Bronchial epithelial cell (primary cell): ENCODE measurements at regions not wholly inside any gene's neighbourhood (a gene's known extent, or its start where the extent isn't known, plus 50 kb on each side); places are given as distances from the start of the nearest gene placed in this dataset.
A peak's percentile ranks its signal among the peaks of the same experiment; 100 is the strongest.

ENCODE experiments used
- DNase-seq: peaks from one replicate; pipeline ENCODE4 v3.0.0-alpha.2; 2010; ENCODE audit warnings: low read depth
- FAIRE-seq: peaks from 2 replicates; lab custom pipeline; 2011; peaks lifted over from hg19 to GRCh38; lab: Jason Lieb, UNC
- H3K27me3 ChIP-seq: 2 replicates; pipeline ENCODE4 v1.5.1; 2011; ENCODE audit warnings: low read length; ENCODE audit not compliant: control insufficient read depth, insufficient read depth
- H3K36me3 ChIP-seq: 2 replicates; pipeline ENCODE4 v1.5.1; 2011; ENCODE audit warnings: low read length; ENCODE audit not compliant: control insufficient read depth, insufficient read depth
- H3K4me3 ChIP-seq: 2 replicates; pipeline ENCODE4 v1.5.1; 2011; ENCODE audit warnings: mild to moderate bottlenecking, low read depth, low read length, control low read depth
- TF ChIP-seq, protein P1 (sequence below): IDR thresholded peaks from 2 replicates; pipeline ENCODE4 v1.5.1; 2011; ENCODE audit warnings: mild to moderate bottlenecking, moderate library complexity, low read length, control low read depth, inconsistent platforms; ENCODE audit not compliant: insufficient read depth, severe bottlenecking

DNA sequence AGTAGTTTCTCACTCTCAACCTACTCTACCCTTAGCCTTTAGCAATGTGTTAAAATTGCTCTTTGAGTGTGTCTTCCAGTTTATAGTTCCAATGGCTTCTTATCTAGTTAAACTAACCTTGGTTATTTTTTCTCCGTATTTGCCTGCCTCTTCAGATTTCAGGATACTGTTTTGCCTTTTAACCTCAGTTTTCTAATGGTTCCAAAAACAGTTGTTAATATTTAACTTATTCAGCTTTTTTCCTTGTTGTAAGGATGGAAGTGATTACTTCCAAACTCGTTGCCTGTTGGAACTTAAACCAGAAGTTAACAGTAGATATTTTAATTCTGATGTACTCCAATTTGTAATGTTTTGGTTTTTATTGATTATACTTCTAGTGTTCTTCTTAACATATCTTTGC is 1574.9 kb downstream of the HACE1 start:
- no peak for DNase-seq
- no peak for FAIRE-seq
- TF ChIP-seq, protein P1, sequence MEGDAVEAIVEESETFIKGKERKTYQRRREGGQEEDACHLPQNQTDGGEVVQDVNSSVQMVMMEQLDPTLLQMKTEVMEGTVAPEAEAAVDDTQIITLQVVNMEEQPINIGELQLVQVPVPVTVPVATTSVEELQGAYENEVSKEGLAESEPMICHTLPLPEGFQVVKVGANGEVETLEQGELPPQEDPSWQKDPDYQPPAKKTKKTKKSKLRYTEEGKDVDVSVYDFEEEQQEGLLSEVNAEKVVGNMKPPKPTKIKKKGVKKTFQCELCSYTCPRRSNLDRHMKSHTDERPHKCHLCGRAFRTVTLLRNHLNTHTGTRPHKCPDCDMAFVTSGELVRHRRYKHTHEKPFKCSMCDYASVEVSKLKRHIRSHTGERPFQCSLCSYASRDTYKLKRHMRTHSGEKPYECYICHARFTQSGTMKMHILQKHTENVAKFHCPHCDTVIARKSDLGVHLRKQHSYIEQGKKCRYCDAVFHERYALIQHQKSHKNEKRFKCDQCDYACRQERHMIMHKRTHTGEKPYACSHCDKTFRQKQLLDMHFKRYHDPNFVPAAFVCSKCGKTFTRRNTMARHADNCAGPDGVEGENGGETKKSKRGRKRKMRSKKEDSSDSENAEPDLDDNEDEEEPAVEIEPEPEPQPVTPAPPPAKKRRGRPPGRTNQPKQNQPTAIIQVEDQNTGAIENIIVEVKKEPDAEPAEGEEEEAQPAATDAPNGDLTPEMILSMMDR: no peak
- H3K27me3 ChIP-seq: no peaks in the 10 kb centered on the region
- H3K4me3 ChIP-seq: no peak overlapping the region
- no peaks in the 10 kb centered on the region for H3K36me3 ChIP-seq

DNA sequence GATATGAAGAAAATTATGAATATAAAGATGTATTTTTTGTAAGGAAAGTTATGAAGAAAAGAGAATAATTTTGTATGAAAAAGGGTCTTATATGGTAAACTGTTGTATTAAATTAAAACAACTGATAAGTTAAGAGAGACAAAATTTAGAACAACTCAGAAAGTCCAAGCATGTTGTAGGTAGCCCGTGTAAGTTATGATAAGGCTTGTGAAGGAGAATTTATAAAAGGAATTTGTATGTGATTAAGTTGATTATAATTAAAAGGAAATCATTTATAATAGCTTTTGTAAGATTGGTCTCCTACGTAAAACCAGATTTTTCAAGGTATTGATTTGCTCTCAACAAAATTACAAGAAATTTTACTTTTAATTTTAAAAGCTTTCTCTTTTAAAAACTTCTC is 1579.3 kb downstream of the HACE1 start:
- Histone ChIP-seq H3K27me3 (no peaks in the 10 kb centered on the region), H3K4me3 (no peak overlapping the region), H3K36me3 (no peaks in the 10 kb centered on the region)
- TF ChIP-seq, protein P1: no peak
- FAIRE-seq (no peak), DNase-seq (no peak)

GRCh38 chr6:103277936-103278335 is 1581.8 kb downstream of the HACE1 start:
- no peak for DNase-seq
- TF ChIP-seq, protein P1: no peak
- H3K4me3 ChIP-seq: no peak overlapping the region
- H3K27me3 ChIP-seq: no peaks in the 10 kb centered on the region
- H3K36me3 ChIP-seq: no peaks in the 10 kb centered on the region
- FAIRE-seq: no peak

DNA sequence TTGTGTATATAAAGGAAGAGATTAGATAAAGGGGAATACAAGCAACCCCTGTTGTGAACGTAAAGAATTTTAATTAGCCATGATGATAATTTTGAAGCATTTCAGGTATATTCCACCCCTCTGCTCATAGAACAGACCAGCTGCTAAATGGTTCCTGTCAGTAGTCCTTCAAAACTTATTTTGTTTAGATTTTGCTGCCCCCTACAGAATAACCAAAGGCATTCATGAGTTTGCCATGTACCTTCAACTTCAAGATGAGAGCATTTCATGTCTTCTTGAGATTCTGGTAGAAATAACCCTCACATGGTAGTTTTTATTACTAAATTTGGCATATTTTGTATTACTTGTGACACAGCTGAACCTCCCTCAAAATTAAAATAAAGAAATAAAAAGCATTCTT is 1586.7 kb downstream of the HACE1 start:
- H3K4me3 ChIP-seq: no peak overlapping the region
- FAIRE-seq (no peak), DNase-seq (peak; percentile 10)
- TF ChIP-seq, protein P1: no peak
- no peaks in the 10 kb centered on the region for H3K27me3 ChIP-seq
- H3K36me3 ChIP-seq: no peaks in the 10 kb centered on the region

DNA sequence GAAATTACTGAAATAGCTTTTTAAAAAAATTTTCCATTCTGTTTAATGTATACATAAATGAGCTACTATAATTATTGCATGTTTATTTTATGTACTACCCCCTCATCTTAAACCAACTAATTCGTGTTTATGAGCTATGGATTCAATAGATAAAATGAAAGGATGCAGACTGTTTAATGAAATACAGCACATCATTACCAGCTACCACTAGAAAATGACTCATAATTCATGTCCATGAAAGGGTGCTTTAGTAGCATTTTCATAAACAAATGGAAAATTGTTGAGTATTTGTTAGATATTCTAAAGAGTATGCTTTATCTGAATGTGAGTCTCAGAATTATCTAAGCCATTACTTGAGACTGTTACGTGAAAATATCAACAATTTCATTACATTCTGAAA is 1590.1 kb downstream of the HACE1 start:
- FAIRE-seq (no peak), DNase-seq (no peak)
- TF ChIP-seq, protein P1: no peak
- no peak overlapping the region for H3K4me3 ChIP-seq
- no peaks in the 10 kb centered on the region for H3K27me3 ChIP-seq
- no peaks in the 10 kb centered on the region for H3K36me3 ChIP-seq

GRCh38 chr6:103268335-103268734 is 1591.4 kb downstream of the HACE1 start:
- no peak for FAIRE-seq

More at GRCh38 chr6:103268335-103268734, 1591.4 kb downstream of the HACE1 start:
- no peaks in the 10 kb centered on the region for H3K27me3 ChIP-seq
- H3K36me3 ChIP-seq: no peaks in the 10 kb centered on the region
- TF ChIP-seq, protein P1: no peak
- DNase-seq: no peak
- no peak overlapping the region for H3K4me3 ChIP-seq
